ENCODE measurements at regions not wholly inside any gene's neighbourhood (a gene's known extent, or its start where the extent isn't known, plus 50 kb on each side); places are given as distances from the start of the nearest gene placed in this dataset.
"Not testable (repeated sequence)": the region's sequence is repeated elsewhere in the genome, so short reads cannot be mapped to it uniquely, and the experiment has no call there.

DNA sequence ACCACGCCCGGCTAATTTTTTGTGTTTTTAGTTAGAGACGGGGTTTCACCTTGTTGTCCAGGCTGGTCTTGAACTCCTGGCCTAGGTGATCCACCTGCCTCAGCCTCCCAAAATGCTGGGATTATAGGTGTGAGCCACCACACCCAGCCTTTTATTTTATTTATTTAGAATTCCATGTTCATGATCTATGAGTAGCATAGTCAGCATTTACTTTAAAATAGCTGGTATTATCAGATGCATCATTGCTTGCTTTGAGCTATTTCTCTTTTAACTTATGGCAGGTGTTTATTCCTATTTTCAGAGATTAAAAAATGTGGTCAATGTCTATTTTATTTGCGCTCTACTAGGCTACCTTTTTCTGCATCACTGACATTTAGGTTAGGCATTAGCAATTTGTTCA, 152.0 kb downstream of the UTRN start:
- DNase-seq: no peak

- DNase-seq: no peak
Measured at GRCh38 chr6:144438103-144438502, 153.0 kb downstream of the UTRN start.

DNA sequence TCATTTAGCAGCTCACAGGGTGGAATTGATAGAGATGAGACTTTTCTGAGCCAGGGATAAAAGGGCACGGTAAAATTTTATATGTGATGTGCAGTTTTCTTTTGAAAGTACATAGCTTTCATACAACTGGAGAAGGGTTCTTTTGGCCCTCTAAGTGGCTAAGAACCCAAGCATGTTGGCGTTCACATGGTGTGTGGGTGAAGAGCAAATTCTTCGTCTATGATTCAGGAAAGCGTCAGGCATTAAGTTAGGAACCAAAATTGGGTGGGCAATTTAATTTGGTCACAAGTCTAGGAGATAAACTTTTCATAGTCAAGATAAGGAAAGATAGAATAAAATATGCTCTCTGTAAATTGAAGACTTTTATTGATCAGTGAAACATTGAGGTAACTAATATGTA, 153.9 kb downstream of the UTRN start:
- DNase-seq: no peak

DNA sequence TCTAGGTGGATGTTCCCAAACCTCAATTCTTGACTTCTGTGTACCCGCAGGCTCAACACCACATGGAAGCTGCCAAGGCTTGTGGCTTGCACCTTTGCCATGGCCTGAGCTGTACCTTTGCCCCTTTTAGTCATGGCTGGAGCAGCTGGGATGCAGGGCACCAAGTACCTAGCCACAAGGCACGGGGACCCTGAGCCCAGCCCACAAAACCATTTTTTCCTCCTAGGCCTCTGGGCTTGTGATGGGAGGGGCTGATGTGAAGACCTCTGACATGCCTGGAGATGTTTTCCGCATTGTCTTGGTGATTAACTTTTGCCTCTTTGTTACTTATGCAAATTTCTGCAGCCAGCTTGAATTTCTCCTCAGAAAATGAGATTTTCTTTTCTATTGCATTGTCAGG, 156.7 kb downstream of the UTRN start:
- not testable (repeated sequence) for DNase-seq

DNA sequence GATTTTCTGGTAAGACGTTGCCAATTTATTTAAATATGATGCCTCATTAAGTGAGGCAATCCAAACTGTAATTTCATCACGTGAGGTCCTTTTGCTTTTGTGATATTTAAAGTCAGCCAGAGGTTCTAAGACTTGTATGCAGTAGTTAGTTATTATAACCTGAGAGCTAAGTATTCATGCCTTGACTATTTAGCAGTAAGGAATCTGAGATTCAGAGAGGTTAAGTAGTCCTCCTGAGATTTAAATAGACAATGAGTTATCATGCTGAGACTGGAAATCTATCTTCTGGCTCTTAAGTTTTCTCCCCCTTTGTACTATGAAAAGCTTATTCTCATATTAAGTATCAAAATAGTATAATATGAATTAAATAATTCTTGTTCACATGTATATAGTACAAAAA, 158.0 kb downstream of the UTRN start:
- no peak for DNase-seq

- DNase-seq: no peak
Measured at GRCh38 chr6:144447472-144447871, 162.3 kb downstream of the UTRN start.

- DNase-seq: no peak
Measured at GRCh38 chr6:144449218-144449617, 164.1 kb downstream of the UTRN start.

- no peak for DNase-seq
Measured at GRCh38 chr6:144449911-144450597, 164.9 kb downstream of the UTRN start.

- DNase-seq: no peak
Measured at GRCh38 chr6:144460327-144461095, 175.4 kb downstream of the UTRN start.

DNA sequence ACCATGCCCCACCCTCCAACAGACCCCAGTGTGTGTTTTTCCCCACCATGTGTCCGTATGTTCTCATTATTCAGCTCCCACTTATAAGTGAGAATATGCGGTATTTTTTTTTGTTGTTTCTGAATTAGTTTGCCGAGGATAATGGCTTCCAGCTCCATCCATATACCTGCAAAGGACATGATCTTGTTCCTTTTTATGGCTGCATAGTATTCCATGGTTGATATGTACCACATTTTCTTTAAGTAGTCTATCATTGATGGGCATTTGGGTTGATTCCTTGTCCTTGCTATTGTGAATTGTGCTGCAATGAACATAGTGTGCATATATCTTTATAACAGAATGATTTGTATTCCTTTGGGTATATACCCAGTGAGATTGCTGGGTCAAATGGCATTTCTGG, 176.9 kb downstream of the UTRN start:
- no peak for DNase-seq

- DNase-seq: no peak
Measured at GRCh38 chr6:144466716-144467115, 181.6 kb downstream of the UTRN start.

DNA sequence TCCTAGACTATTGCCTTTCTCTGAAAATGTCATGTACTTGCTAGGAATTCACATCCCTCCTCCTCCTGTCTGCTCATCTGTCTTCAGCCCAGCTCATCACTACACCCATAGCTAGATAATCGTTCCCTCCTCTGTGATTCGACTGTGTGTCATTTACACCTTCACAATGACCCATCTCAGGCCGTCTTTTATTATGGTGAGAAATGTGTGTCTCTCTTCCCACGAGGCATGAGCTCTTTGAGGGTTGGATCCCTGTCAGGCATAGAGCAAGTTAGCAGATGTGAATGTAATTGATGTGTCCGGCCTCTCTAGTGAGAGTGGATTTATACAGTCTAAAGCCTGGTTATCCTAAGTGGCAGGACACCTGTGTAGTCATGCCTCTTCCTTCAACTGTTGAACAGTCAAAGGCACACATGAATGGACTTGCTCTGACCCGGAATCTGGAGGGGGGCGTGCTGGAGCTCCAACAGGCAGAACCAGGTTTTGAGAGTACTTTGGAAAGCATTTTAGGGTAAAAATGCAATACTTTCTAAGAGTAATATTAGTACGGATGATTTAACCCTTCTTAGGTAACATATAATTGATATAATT, 182.1 kb downstream of the UTRN start:
- DNase-seq: no peak

DNA sequence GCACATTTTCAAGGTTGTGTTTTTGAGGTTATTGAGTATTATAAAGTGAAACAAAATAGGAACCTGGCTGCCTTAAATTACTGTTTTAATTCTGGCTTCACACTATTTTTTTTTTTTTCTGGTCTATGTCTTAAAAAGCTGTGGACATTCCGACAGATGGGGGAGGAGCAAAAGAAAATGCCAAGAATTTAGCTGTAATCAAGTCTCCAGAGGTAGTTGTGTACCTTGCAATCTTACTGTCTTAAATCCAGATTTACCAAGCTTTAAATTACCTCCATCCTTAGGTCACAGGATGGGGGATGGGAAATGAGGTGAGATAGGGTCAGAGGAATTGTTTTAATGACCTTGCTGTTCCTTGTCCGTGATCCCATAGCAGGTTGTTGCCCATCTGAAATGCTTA, 182.8 kb downstream of the UTRN start:
- DNase-seq: no peak

- no peak for DNase-seq
Measured at GRCh38 chr6:144468709-144469108, 183.6 kb downstream of the UTRN start.

- DNase-seq: no peak
Measured at GRCh38 chr6:144469144-144469575, 184.0 kb downstream of the UTRN start.

DNA sequence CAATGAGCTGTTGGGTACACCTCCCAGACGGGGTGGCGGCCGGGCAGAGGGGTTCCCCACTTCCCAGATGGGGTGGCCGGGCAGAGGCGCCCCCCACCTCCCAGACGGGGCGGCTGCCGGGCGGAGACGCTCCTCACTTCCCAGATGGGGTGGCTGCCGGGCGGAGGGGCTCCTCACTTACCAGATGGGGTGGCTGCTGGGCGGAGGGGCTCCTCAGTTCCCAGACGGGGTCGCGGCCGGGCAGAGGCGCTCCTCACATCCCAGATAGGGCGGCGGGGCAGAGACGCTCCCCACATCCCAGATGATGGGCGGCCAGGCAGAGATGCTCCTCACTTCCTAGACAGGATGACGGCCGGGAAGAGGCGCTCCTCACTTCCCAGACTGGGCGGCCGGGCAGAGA, 185.1 kb downstream of the UTRN start:
- DNase-seq: not testable (repeated sequence)

GRCh38 chr6:144471986-144472385, 186.9 kb downstream of the UTRN start:
- no peak for DNase-seq

DNA sequence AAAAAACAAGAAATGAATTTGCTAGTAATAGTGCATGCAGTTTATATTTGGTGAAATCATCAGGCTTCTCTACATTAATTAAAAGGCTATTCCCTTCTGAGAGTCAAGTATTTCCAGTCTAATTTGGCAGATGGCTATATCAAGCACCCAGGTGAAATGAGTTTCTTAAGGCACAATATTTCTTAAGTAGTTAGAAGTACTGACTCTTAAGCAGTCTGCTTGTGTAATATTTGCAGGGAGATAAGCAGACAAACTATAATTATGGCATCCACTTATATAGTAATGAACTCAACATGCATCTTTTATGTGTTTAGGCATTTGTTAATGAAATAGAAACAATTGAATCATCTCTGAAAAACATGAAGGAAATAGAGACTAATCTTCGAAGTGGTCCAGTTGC, 189.2 kb downstream of the UTRN start:
- DNase-seq: no peak

DNA sequence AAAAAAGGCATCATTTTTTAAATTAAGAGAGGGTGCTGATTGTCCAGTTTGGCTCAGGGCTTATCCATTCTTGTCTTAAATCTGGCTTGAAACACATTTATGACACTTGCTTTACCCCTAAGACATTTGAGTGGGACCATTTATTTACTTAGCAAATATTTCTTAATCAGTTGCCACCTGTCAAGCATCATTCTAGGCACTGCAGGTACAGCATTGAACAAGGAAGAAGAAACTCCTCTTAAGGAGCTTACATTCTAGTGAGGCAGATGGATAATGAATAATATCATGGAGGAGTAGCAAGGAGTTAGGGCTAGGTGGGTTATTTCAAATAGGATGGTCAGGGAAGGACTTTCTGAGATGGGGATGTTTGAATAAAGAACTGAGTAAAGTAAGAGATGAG, 189.8 kb downstream of the UTRN start:
- no peak for DNase-seq

GRCh38 chr6:144475411-144475810, 190.3 kb downstream of the UTRN start:
- peak; percentile 35 for DNase-seq

DNA sequence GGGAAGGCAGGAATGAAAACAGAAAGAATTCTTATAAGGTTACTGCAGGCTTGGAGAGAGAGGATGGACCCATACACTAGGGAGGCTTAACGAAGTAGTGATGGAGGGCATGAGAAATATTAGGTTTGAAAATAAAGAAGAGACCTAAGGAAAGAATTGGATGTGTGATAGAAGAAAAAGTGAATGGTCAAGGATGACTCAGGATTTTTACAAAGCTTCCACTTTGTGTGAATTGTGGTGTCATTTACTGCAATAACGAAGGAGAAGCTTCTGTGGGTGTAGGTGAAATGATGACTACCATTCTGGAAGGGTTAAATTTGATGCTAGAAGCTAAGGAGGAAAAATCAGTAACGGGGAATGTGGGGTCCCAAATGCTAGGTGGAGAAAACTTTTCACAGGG, 191.2 kb downstream of the UTRN start:
- no peak for DNase-seq

DNA sequence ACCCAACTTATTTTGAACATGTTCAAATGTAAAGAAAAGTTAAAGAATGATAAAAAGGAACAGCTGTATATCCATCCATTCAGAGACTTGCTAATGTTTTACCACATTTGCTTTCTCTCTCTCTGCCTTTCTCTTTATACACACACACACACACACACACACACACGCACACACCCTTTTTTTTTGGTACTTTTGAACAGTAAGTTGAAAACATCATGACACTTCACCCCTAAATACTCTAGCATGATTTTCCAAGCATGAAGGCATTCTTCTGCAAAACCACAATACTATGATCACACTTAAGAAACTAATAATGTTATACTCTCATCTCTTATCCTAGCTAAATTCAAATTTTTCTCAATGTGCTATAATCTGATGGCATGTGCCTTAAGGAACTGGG, 192.3 kb downstream of the UTRN start:
- no peak for DNase-seq

GRCh38 chr6:144477856-144478255, 192.7 kb downstream of the UTRN start:
- no peak for DNase-seq

DNA sequence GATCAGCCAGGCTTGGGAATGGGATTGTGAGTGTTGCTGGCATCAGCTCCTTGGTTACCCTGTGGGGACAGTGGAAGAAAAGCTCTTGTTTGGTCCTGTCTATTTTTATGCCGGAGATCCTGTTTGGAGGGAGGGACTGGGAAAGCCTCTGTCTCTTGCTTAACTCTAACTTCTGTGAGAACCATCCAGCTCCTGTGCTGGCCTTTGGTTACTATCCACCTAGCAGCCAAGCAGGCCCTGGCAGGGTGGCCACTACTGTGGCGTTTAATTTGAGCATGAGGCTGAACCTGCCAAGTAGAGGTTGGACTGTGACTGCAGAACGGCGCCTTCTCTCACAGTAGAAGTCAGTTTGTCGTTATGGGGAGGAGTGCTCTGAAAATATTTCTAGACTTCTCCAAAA, 193.3 kb downstream of the UTRN start:
- DNase-seq: no peak
